Adrenal gland (tissue), 5 donors: ENCODE measurements at regions not wholly inside any gene's neighbourhood (a gene's known extent, or its start where the extent isn't known, plus 50 kb on each side); places are given as distances from the start of the nearest gene placed in this dataset.

Experiments
- CTCF ChIP-seq, 6 experiments: fragments of 450-650 bp in 4 of 6; fragments of 200-600 bp in 2 of 6; sonication (generic) in 1 of 6; IDR thresholded peaks; 1 replicate in 5 of 6; 2 replicates in 1 of 6; pipeline versions ENCODE4 v1.5.1 to v1.8.0; 2016 to 2021; ENCODE audit warnings: antibody characterized with exemption in 6 of 6, mild to moderate bottlenecking in 2 of 6, moderate library complexity in 1 of 6
- POLR2A ChIP-seq, 2 donors: fragments of 450-650 bp; IDR thresholded peaks; one replicate each; pipeline ENCODE4 v1.6.1; 2017; ENCODE audit warnings: antibody characterized with exemption in 2 of 2, mild to moderate bottlenecking in 2 of 2, moderate library complexity in 1 of 2
- donor health status: DM: no; HTN: no; CAD: no.

GRCh38 chr12:30533558-30534265 is 162.0 kb downstream of the IPO8 start:
- TF ChIP-seq CTCF (IDR thresholded peaks at IDR 0.05) (no peak), POLR2A (IDR thresholded peaks at IDR 0.05) (no peak)
